Type B pancreatic cell (in vitro differentiated cells): ENCODE measurements at regions not wholly inside any gene's neighbourhood (a gene's known extent, or its start where the extent isn't known, plus 50 kb on each side); places are given as distances from the start of the nearest gene placed in this dataset.

Source experiments
- DNase-seq: peaks from one replicate; pipeline ENCODE4 v3.0.0; 2021; ENCODE audit warnings: mixed read lengths; ENCODE audit not compliant: unreplicated experiment; ENCODE audit errors: extremely low spot score
- H3K27ac Mint-ChIP-seq: 2 replicates; pipeline ENCODE4 v1.8.0; 2021; ENCODE audit warnings: mild to moderate bottlenecking, mixed read lengths
- H3K27me3 Mint-ChIP-seq: 2 replicates; pipeline ENCODE4 v1.8.0; 2021; ENCODE audit warnings: mixed read lengths
- H3K36me3 Mint-ChIP-seq: 2 replicates; pipeline ENCODE4 v1.8.0; 2021; ENCODE audit warnings: mixed read lengths
- H3K4me1 Mint-ChIP-seq: one replicate; pipeline ENCODE4 v1.8.0; 2021; ENCODE audit warnings: mixed read lengths; ENCODE audit not compliant: unreplicated experiment
- H3K4me3 Mint-ChIP-seq: 2 replicates; pipeline ENCODE4 v1.8.0; 2021; ENCODE audit warnings: mild to moderate bottlenecking, mixed read lengths
- H3K9me3 Mint-ChIP-seq: 2 replicates; pipeline ENCODE4 v1.8.0; 2021; ENCODE audit warnings: mixed read lengths
- TF ChIP-seq, protein P1 (sequence below): fragments of 200-600 bp; sonication (generic); conservative IDR thresholded peaks from 2 replicates; pipeline ENCODE4 v1.5.0; 2021; ENCODE audit warnings: antibody characterized with exemption, mild to moderate bottlenecking

- DNase-seq: no peak
- no peaks in the 10 kb centered on the region for H3K4me1 Mint-ChIP-seq
- no peak overlapping the region for H3K4me3 Mint-ChIP-seq
- H3K36me3 Mint-ChIP-seq: peaks cover 4% of the 10 kb centered on the region
- no peak overlapping the region for H3K27ac Mint-ChIP-seq
- peaks cover 15% of the 10 kb centered on the region for H3K9me3 Mint-ChIP-seq
- TF ChIP-seq, protein P1, sequence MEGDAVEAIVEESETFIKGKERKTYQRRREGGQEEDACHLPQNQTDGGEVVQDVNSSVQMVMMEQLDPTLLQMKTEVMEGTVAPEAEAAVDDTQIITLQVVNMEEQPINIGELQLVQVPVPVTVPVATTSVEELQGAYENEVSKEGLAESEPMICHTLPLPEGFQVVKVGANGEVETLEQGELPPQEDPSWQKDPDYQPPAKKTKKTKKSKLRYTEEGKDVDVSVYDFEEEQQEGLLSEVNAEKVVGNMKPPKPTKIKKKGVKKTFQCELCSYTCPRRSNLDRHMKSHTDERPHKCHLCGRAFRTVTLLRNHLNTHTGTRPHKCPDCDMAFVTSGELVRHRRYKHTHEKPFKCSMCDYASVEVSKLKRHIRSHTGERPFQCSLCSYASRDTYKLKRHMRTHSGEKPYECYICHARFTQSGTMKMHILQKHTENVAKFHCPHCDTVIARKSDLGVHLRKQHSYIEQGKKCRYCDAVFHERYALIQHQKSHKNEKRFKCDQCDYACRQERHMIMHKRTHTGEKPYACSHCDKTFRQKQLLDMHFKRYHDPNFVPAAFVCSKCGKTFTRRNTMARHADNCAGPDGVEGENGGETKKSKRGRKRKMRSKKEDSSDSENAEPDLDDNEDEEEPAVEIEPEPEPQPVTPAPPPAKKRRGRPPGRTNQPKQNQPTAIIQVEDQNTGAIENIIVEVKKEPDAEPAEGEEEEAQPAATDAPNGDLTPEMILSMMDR: no peak
- H3K27me3 Mint-ChIP-seq: peaks cover 3% of the 10 kb centered on the region
Measured at GRCh38 chr3:31382856-31383255, 149.9 kb upstream of the STT3B start.

DNA sequence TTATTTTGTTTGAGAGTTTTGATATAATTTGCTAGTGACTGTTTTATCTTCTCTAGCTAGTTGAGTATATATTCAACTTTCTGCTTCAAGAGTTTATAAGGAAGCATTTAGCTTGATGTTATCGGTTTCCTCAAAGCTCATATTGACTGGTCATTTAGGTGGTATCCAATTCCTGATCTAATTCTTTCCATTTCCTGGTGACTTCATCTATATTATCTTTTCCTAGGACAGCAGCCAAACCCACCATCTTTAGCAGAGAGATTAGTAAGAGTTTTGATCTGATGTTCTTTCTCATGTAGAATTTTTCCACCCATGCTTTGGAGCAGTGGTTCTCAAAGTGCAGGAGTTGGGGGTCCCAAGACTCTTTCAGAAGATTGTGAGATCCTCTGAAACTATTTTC lies 148.6 kb upstream of the STT3B start:
- peaks cover 15% of the 10 kb centered on the region for H3K9me3 Mint-ChIP-seq
- DNase-seq: no peak
- H3K36me3 Mint-ChIP-seq: peaks cover 4% of the 10 kb centered on the region
- H3K4me1 Mint-ChIP-seq: no peaks in the 10 kb centered on the region
- no peak overlapping the region for H3K4me3 Mint-ChIP-seq
- no peak overlapping the region for H3K27ac Mint-ChIP-seq
- TF ChIP-seq, protein P1: no peak
- peaks cover 3% of the 10 kb centered on the region for H3K27me3 Mint-ChIP-seq

DNA sequence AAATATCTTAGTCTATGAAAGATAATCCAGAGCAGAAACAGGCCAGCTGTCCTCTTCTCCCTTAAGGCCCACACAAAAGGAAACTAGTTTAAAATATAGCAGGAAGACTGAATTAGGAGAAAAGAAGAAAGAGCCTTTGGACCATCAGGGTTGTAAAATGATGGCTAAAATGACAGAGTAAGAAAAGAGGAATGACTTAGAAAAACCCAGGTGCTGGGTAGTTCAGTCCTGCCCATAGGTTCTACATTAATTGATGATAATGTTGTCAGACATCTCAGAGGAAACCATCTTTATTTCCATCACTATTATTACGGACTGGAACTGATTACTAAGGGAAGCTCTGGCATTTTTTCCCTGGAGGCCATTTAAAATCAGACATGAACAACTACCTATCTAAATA lies 142.8 kb upstream of the STT3B start:
- peaks cover 15% of the 10 kb centered on the region for H3K9me3 Mint-ChIP-seq
- H3K4me3 Mint-ChIP-seq: no peak overlapping the region
- peaks cover 20% of the 10 kb centered on the region for H3K4me1 Mint-ChIP-seq
- H3K27ac Mint-ChIP-seq: no peak overlapping the region
- TF ChIP-seq, protein P1: no peak
- DNase-seq: no peak
- H3K36me3 Mint-ChIP-seq: peaks cover 4% of the 10 kb centered on the region
- H3K27me3 Mint-ChIP-seq: no peaks in the 10 kb centered on the region

DNA sequence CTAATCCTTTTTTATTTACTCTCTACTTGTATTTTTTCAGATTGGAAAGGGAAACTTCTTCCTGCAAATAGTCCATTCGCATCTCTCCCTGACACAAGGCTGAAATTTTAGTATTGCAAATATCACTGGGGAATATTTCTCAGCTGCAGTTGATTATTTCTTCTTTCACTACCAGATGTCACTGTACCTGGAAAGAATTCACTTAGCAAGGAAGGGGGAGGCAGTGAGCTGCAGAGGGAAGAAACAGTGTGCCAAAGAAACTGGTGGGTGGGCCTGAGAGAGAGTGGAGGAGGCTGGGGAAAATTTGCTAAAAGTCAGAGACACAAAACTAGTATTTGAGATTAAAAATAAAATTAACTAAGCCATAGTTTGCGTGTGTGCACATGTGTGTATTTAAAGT lies 142.3 kb upstream of the STT3B start:
- H3K27me3 Mint-ChIP-seq: no peaks in the 10 kb centered on the region
- H3K27ac Mint-ChIP-seq: no peak overlapping the region
- TF ChIP-seq, protein P1: no peak
- peak overlapping the region; percentile 29 for H3K4me3 Mint-ChIP-seq
- H3K4me1 Mint-ChIP-seq: peaks cover 20% of the 10 kb centered on the region
- no peak for DNase-seq
- peaks cover 15% of the 10 kb centered on the region for H3K9me3 Mint-ChIP-seq
- H3K36me3 Mint-ChIP-seq: peaks cover 4% of the 10 kb centered on the region

DNA sequence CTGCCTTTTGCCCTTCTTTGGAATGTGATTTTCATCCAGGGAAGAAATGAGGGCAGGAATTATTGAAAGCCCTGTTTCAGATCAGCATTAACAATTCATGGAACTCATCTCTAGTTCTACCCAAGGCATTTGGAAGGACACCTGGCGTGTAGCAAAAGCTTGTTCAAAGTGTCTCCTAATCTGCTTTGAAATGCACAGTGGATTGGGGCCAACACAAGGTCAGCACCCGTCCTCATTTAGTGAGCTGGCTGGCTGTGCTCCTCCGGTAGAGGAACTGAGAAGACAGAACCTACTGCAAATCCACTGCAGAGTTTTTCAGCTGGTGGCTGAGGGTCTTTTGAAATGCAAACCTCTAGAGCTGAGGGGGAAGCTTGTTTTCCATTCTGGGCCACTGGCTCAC lies 141.6 kb upstream of the STT3B start:
- Mint-ChIP-seq H3K9me3 (peaks cover 15% of the 10 kb centered on the region), H3K27me3 (no peaks in the 10 kb centered on the region)

More for the DNA sequence above, 141.6 kb upstream of the STT3B start:
- no peak overlapping the region for H3K4me3 Mint-ChIP-seq
- peaks cover 20% of the 10 kb centered on the region for H3K4me1 Mint-ChIP-seq
- TF ChIP-seq, protein P1: no peak
- peaks cover 4% of the 10 kb centered on the region for H3K36me3 Mint-ChIP-seq
- no peak overlapping the region for H3K27ac Mint-ChIP-seq
- no peak for DNase-seq
